ENCODE measurements at regions not wholly inside any gene's neighbourhood (a gene's known extent, or its start where the extent isn't known, plus 50 kb on each side); places are given as distances from the start of the nearest gene placed in this dataset.
"Not testable (repeated sequence)": the region's sequence is repeated elsewhere in the genome, so short reads cannot be mapped to it uniquely, and the experiment has no call there.

- Mint-ChIP-seq H3K4me1 (ENCODE audit: low read depth) (no peaks in the 10 kb centered on the region), H3K27ac (no peak overlapping the region), H3K36me3 (ENCODE audit: low read depth) (no peaks in the 10 kb centered on the region), H3K9me3 (peaks cover 4% of the 10 kb centered on the region), H3K27me3 (peaks cover 15% of the 10 kb centered on the region), H3K4me3 (no peak overlapping the region)
- DNase-seq, result no peak
These were observed 146.0 kb upstream of the SERPINE2 start for GRCh38 chr2:224185023-224185601.

GRCh38 chr2:224183086-224183485 is 144.0 kb upstream of the SERPINE2 start:
- H3K36me3 Mint-ChIP-seq (ENCODE audit: low read depth), result no peaks in the 10 kb centered on the region
- no peak overlapping the region for H3K27ac Mint-ChIP-seq
- H3K27me3 Mint-ChIP-seq, result peaks cover 20% of the 10 kb centered on the region
- peaks cover 4% of the 10 kb centered on the region for H3K9me3 Mint-ChIP-seq
- no peaks in the 10 kb centered on the region for H3K4me1 Mint-ChIP-seq (ENCODE audit: low read depth)
- no peak overlapping the region for H3K4me3 Mint-ChIP-seq
- DNase-seq, result no peak

- Mint-ChIP-seq H3K4me3 (no peak overlapping the region), H3K27ac (no peak overlapping the region), H3K4me1 (ENCODE audit: low read depth) (no peaks in the 10 kb centered on the region), H3K27me3 (peaks cover 20% of the 10 kb centered on the region), H3K9me3 (peaks cover under 1% of the 10 kb centered on the region), H3K36me3 (ENCODE audit: low read depth) (no peaks in the 10 kb centered on the region)
- DNase-seq, result no peak
These were observed 143.4 kb upstream of the SERPINE2 start for GRCh38 chr2:224182498-224182897.

GRCh38 chr2:224181534-224182155 is 142.6 kb upstream of the SERPINE2 start:
- H3K27ac Mint-ChIP-seq, result no peak overlapping the region
- H3K36me3 Mint-ChIP-seq (ENCODE audit: low read depth), result no peaks in the 10 kb centered on the region
- no peaks in the 10 kb centered on the region for H3K9me3 Mint-ChIP-seq
- DNase-seq, result no peak
- H3K27me3 Mint-ChIP-seq, result peaks cover 24% of the 10 kb centered on the region
- H3K4me1 Mint-ChIP-seq (ENCODE audit: low read depth), result no peaks in the 10 kb centered on the region
- no peak overlapping the region for H3K4me3 Mint-ChIP-seq

- H3K27me3 Mint-ChIP-seq, result peaks cover 21% of the 10 kb centered on the region
- no peak overlapping the region for H3K27ac Mint-ChIP-seq
- no peaks in the 10 kb centered on the region for H3K36me3 Mint-ChIP-seq (ENCODE audit: low read depth)
- no peak overlapping the region for H3K4me3 Mint-ChIP-seq
- H3K4me1 Mint-ChIP-seq (ENCODE audit: low read depth), result no peaks in the 10 kb centered on the region
- no peaks in the 10 kb centered on the region for H3K9me3 Mint-ChIP-seq
- no peak for DNase-seq
These were observed 141.7 kb upstream of the SERPINE2 start for GRCh38 chr2:224180810-224181209.

- no peak for DNase-seq
- peaks cover 27% of the 10 kb centered on the region for H3K27me3 Mint-ChIP-seq
- no peaks in the 10 kb centered on the region for H3K4me1 Mint-ChIP-seq (ENCODE audit: low read depth)
- H3K4me3 Mint-ChIP-seq, result no peak overlapping the region
- H3K9me3 Mint-ChIP-seq, result no peaks in the 10 kb centered on the region
- H3K36me3 Mint-ChIP-seq (ENCODE audit: low read depth), result no peaks in the 10 kb centered on the region
- no peak overlapping the region for H3K27ac Mint-ChIP-seq
These were observed 139.0 kb upstream of the SERPINE2 start for GRCh38 chr2:224178056-224178455.

GRCh38 chr2:224175538-224175937 is 136.5 kb upstream of the SERPINE2 start:
- Mint-ChIP-seq H3K27me3 (peaks cover 21% of the 10 kb centered on the region), H3K27ac (no peak overlapping the region), H3K4me3 (no peak overlapping the region), H3K4me1 (ENCODE audit: low read depth) (no peaks in the 10 kb centered on the region), H3K9me3 (no peaks in the 10 kb centered on the region), H3K36me3 (ENCODE audit: low read depth) (no peaks in the 10 kb centered on the region)
- DNase-seq, result no peak

- Mint-ChIP-seq H3K4me1 (ENCODE audit: low read depth) (no peaks in the 10 kb centered on the region), H3K27me3 (peaks cover 15% of the 10 kb centered on the region), H3K36me3 (ENCODE audit: low read depth) (no peaks in the 10 kb centered on the region), H3K9me3 (no peaks in the 10 kb centered on the region), H3K27ac (no peak overlapping the region), H3K4me3 (no peak overlapping the region)
- no peak for DNase-seq
These were observed 135.9 kb upstream of the SERPINE2 start for GRCh38 chr2:224174990-224175389.

GRCh38 chr2:224174521-224174920 is 135.4 kb upstream of the SERPINE2 start:
- Mint-ChIP-seq H3K4me1 (ENCODE audit: low read depth) (no peaks in the 10 kb centered on the region), H3K27ac (no peak overlapping the region), H3K4me3 (no peak overlapping the region), H3K9me3 (no peaks in the 10 kb centered on the region), H3K27me3 (peaks cover 15% of the 10 kb centered on the region), H3K36me3 (ENCODE audit: low read depth) (no peaks in the 10 kb centered on the region)
- no peak for DNase-seq

- Mint-ChIP-seq H3K9me3 (no peaks in the 10 kb centered on the region), H3K4me3 (no peak overlapping the region), H3K4me1 (ENCODE audit: low read depth) (no peaks in the 10 kb centered on the region)
These were observed 134.8 kb upstream of the SERPINE2 start for GRCh38 chr2:224173933-224174332.

GRCh38 chr2:224173210-224173609 is 134.1 kb upstream of the SERPINE2 start:
- Mint-ChIP-seq H3K27ac (no peak overlapping the region), H3K36me3 (ENCODE audit: low read depth) (no peaks in the 10 kb centered on the region), H3K27me3 (peaks cover 12% of the 10 kb centered on the region), H3K4me1 (ENCODE audit: low read depth) (no peaks in the 10 kb centered on the region), H3K4me3 (no peak overlapping the region), H3K9me3 (no peaks in the 10 kb centered on the region)
- no peak for DNase-seq

More at GRCh38 chr2:224173933-224174332, 134.8 kb upstream of the SERPINE2 start:
- DNase-seq, result no peak
- H3K27me3 Mint-ChIP-seq, result peaks cover 15% of the 10 kb centered on the region
- no peaks in the 10 kb centered on the region for H3K36me3 Mint-ChIP-seq (ENCODE audit: low read depth)
- no peak overlapping the region for H3K27ac Mint-ChIP-seq

- Mint-ChIP-seq H3K27ac (no peak overlapping the region), H3K4me1 (ENCODE audit: low read depth) (no peaks in the 10 kb centered on the region), H3K36me3 (ENCODE audit: low read depth) (no peaks in the 10 kb centered on the region), H3K9me3 (no peaks in the 10 kb centered on the region), H3K4me3 (no peak overlapping the region), H3K27me3 (peaks cover 12% of the 10 kb centered on the region)
- DNase-seq, result no peak
These were observed 132.1 kb upstream of the SERPINE2 start for GRCh38 chr2:224171226-224171625.

- Mint-ChIP-seq H3K4me3 (no peak overlapping the region), H3K27ac (no peak overlapping the region), H3K4me1 (ENCODE audit: low read depth) (peaks cover 2% of the 10 kb centered on the region), H3K9me3 (no peaks in the 10 kb centered on the region), H3K36me3 (ENCODE audit: low read depth) (no peaks in the 10 kb centered on the region), H3K27me3 (peaks cover 20% of the 10 kb centered on the region)
- no peak for DNase-seq
These were observed 130.8 kb upstream of the SERPINE2 start for GRCh38 chr2:224169847-224170246.

GRCh38 chr2:224167781-224168180 is 128.7 kb upstream of the SERPINE2 start:
- H3K9me3 Mint-ChIP-seq; H3K27ac Mint-ChIP-seq; H3K4me3 Mint-ChIP-seq; DNase-seq; H3K36me3 Mint-ChIP-seq (ENCODE audit: low read depth); H3K4me1 Mint-ChIP-seq (ENCODE audit: low read depth): not testable (repeated sequence)
- peaks cover 21% of the 10 kb centered on the region for H3K27me3 Mint-ChIP-seq

- H3K9me3 Mint-ChIP-seq, result peaks cover 4% of the 10 kb centered on the region
- H3K27me3 Mint-ChIP-seq, result peaks cover 21% of the 10 kb centered on the region
- H3K4me1 Mint-ChIP-seq (ENCODE audit: low read depth), result peaks cover 4% of the 10 kb centered on the region
- H3K4me3 Mint-ChIP-seq, result no peak overlapping the region
- no peaks in the 10 kb centered on the region for H3K36me3 Mint-ChIP-seq (ENCODE audit: low read depth)
- DNase-seq, result no peak
- H3K27ac Mint-ChIP-seq, result no peak overlapping the region
These were observed 127.6 kb upstream of the SERPINE2 start for GRCh38 chr2:224166654-224167053.
